Superior temporal gyrus (tissue), 1 donor: ENCODE measurements at regions not wholly inside any gene's neighbourhood (a gene's known extent, or its start where the extent isn't known, plus 50 kb on each side); places are given as distances from the start of the nearest gene placed in this dataset.

ENCODE experiments used
- DNase-seq: peaks from one replicate; pipeline ENCODE4 v3.0.0-alpha.2; 2016; ENCODE audit errors: extremely low spot score

GRCh38 chr13:39159846-39160370 lies 121.7 kb downstream of the NHLRC3 start:
- DNase-seq = no peak

DNA sequence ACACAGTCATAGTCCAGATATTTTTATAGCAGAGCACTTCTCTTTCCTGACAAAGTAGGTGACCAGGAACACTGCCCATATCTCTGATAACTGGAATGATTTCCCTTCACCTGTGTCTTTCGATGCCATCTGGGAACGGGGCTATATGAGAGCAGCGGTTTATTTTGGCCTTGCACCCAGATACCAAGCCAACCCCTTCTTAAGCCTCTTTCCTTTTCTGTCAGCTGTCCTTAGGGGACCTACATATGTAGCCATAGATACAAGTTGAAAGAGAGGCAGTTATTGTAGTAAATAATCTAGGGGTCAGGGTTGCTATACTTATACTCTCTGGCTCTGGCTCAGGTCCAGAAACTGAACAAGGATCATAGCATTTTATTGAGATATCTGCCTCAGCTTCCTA lies 128.8 kb downstream of the NHLRC3 start:
- no peak for DNase-seq

GRCh38 chr13:39170711-39171110 lies 132.5 kb downstream of the NHLRC3 start:
- no peak for DNase-seq

DNA sequence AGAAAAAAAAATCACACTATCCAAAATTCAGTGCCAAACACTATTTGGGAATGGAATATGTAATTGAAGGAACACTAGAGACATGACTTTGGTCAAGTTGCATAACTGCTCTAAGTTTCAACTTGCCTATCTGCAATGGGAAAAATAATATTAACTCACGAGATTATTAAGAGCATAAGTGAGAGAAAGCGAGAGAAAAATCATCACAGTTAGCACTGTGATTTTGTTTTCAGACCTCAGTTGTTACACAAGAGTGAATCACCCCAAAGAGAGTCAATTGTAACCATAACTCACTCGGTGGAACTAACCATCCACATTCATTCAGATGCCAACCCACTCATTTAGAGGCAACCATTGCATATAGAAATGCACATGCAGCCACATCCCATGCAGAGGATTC lies 147.1 kb downstream of the NHLRC3 start:
- no peak for DNase-seq

DNA sequence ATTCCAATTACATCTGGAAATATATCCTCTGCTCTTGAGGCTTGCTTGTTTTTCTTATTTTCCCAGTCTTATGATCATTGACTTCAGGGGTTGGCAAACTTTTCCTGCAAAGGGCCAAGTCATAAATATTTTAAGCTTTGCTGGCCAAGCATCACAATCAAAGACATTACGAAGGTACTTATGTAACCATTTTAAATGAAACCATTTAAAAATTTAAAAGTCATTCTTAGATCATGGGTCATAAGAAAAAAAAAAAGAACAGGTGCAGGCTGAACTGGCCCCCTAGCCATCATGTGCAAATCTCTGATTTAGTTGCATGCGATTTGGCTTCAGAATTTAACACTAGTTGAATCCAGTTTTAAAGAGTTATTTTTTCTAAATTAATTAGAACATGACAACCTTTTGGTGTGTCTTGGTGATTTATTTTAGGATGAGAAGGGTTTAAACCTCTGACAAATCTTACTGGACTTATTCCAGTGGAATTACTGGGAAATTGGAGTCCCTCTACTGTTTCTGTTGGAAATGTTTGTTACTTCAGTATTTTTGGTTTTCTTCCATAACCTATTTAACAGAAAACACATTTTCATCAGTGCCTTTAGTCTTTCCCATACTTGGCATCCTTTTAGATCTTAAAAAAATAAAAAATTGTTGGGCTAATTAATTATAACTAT lies 148.1 kb downstream of the NHLRC3 start:
- no peak for DNase-seq

DNA sequence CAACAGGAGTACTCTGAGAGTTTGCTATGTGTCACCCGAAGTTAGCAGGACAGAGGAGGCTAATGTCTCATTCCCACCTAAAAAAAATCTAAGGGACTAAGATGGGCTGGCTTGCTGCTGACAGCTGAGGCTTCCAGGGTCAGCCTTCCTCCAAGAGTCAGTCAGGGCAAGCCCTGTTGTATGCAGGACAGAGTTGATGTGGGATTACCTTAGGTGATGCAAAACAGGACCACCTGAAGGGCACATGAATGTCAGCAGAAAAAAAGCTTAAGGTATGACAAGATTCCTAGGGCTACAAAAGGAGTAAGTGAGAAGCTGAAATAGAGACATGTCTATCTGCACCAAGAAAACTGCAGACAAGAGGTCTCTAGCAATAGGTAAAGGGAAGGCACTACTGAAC lies 151.5 kb downstream of the NHLRC3 start:
- DNase-seq = no peak

- DNase-seq = no peak
Measured at GRCh38 chr13:39196965-39197646, 158.8 kb downstream of the NHLRC3 start.

- DNase-seq = no peak
Measured at GRCh38 chr13:39197647-39198007, 159.4 kb downstream of the NHLRC3 start.

- DNase-seq = no peak
Measured at GRCh38 chr13:39200249-39200910, 162.1 kb downstream of the NHLRC3 start.

- no peak for DNase-seq
Measured at GRCh38 chr13:39201180-39201579, 162.9 kb downstream of the NHLRC3 start.

- no peak for DNase-seq
Measured at GRCh38 chr13:39202746-39203145, 164.5 kb downstream of the NHLRC3 start.

GRCh38 chr13:39208636-39209035 lies 170.4 kb downstream of the NHLRC3 start:
- no peak for DNase-seq

GRCh38 chr13:39209731-39210531 lies 171.7 kb downstream of the NHLRC3 start:
- DNase-seq = no peak

- DNase-seq = no peak
Measured at GRCh38 chr13:39210961-39211534, 172.8 kb downstream of the NHLRC3 start.

GRCh38 chr13:39215971-39216370 lies 177.7 kb downstream of the NHLRC3 start:
- no peak for DNase-seq

DNA sequence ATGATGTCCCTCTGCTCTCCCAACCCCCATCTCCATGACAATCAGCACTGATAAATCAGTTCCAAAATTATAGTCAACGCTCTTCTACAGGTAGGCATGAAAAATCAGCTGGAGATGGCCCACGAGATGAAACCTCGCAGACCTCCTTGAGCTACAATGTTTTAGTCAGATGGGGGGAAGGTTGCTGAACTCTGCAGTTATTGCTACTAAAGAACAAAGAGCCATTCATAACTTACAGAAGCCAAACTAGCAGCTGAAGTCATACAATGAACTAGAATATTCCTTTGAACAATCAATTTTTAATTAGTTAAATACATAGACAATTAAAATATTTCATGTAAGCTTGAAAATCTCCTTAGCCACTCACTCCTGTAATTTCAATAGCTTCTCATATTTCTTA lies 179.2 kb downstream of the NHLRC3 start:
- DNase-seq = peak; percentile 68

DNA sequence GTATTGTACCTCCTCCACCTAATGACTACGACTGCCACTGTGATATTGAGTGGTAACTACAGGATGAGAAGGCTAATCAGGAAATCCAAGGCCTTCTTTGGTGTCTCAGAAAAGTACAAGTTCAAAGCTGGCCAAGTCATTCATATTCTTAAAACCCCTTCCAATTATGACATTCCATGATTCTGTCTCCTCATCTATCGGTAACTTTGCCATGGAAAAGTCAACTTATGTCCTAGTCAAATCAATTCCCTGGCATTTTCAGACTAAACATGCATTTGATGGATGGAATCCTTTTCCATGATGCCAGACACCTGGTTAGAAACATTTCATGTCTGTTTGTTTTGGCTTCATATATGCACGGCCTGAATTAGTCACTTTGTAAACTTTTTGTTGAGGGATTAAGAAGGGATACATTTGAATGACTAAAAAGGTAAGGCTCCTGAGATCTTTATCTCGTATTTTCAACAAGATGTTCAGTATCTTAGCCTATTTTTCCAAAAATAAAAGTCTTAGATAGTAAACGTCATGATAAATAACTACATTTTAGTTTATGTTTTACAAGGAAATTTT lies 186.5 kb downstream of the NHLRC3 start:
- no peak for DNase-seq

DNA sequence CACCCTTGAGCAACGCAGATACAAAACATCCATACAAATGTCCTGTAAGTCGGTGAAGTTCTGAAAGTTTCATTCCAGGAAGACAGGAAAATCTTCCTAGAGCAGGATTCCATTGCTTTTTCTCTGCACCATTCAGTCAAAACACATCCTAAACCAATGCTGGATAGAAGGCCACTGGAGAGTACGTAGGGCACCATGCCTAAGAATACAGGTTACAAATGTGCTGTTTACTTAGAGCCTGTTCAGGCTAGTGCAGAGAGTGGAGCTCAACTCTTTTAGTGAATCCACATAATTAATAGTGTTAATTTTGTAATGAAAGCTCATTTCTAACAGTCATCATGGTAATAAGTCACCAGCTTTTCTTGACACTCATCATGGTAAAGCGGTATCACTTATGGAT lies 187.6 kb downstream of the NHLRC3 start:
- DNase-seq = no peak

GRCh38 chr13:39226359-39226758 lies 188.1 kb downstream of the NHLRC3 start:
- DNase-seq = no peak

- no peak for DNase-seq
Measured at GRCh38 chr13:39232401-39232980, 194.2 kb downstream of the NHLRC3 start.

- no peak for DNase-seq
Measured at GRCh38 chr13:39232999-39233398, 194.7 kb downstream of the NHLRC3 start.
